GM12878 (cell line): ENCODE measurements at regions not wholly inside any gene's neighbourhood (a gene's known extent, or its start where the extent isn't known, plus 50 kb on each side); places are given as distances from the start of the nearest gene placed in this dataset.

Experiments used
- BCL3 ChIP-seq: IDR thresholded peaks from 2 replicates; pipeline ENCODE4 v1.6.1; 2011; ENCODE audit warnings: borderline replicate concordance, low read depth, mild to moderate bottlenecking, moderate library complexity, low read length; ENCODE audit not compliant: insufficient read depth, poor library complexity, severe bottlenecking
- CTCF ChIP-seq, 3 experiments: IDR thresholded peaks in 2 of 3; conservative IDR thresholded peaks in 1 of 3; 2 replicates each; pipeline ENCODE4 v1.5.1; 2011; ENCODE audit warnings: low read depth in 3 of 3, low read length in 3 of 3, mild to moderate bottlenecking in 3 of 3, control low read depth in 2 of 3, moderate library complexity in 2 of 3, inconsistent platforms in 1 of 3, mixed read lengths in 1 of 3; ENCODE audit not compliant: control insufficient read depth in 2 of 3, insufficient read depth in 1 of 3; ENCODE audit errors: extremely low read depth in 1 of 3
- E2F8 ChIP-seq: fragments of 450-650 bp; IDR thresholded peaks from 2 replicates; pipeline ENCODE4 v1.6.1; 2018; ENCODE audit warnings: mild to moderate bottlenecking, low read depth, moderate library complexity; ENCODE audit not compliant: partially characterized antibody
- EZH2 ChIP-seq: IDR thresholded peaks from 2 replicates; pipeline ENCODE4 v1.6.1; 2012; ENCODE audit warnings: low read depth, mild to moderate bottlenecking, control low read depth, inconsistent platforms, low read length, borderline replicate concordance; ENCODE audit not compliant: control insufficient read depth
- GABPA ChIP-seq: IDR thresholded peaks from 2 replicates; pipeline ENCODE4 v1.6.1; 2014; ENCODE audit warnings: antibody characterized with exemption, low read depth, mild to moderate bottlenecking, inconsistent platforms
- JUND ChIP-seq: IDR thresholded peaks from 2 replicates; pipeline ENCODE4 v1.6.1; 2012; ENCODE audit warnings: low read depth, mild to moderate bottlenecking, low read length, improper control_type of control experiment, moderate library complexity
- RAD21 ChIP-seq: IDR thresholded peaks from 2 replicates; pipeline ENCODE4 v1.6.1; 2011; ENCODE audit warnings: mild to moderate bottlenecking, low read depth, low read length, moderate library complexity; ENCODE audit not compliant: insufficient read depth
- SRF ChIP-seq, 2 experiments: IDR thresholded peaks; 2 replicates each; pipeline ENCODE4 v1.6.1; 2011; ENCODE audit warnings: low read depth in 2 of 2, low read length in 2 of 2, mild to moderate bottlenecking in 1 of 2, moderate library complexity in 1 of 2

GRCh38 chr3:152213938-152214337, 54.8 kb upstream of the MBNL1 start:
- no peak for TF ChIP-seq CTCF (IDR thresholded peaks at IDR 0.05 in 2 of 3, conservative IDR thresholded peaks at IDR 0.05 in 1 of 3; ENCODE audit: control insufficient read depth in 2 of 3, extremely low read depth in 1 of 3, insufficient read depth in 1 of 3, low read depth in 3 of 3, low read length in 3 of 3)
- no peak for TF ChIP-seq RAD21
- TF ChIP-seq EZH2: no peak
- no peak for TF ChIP-seq SRF (IDR thresholded peaks at IDR 0.05; ENCODE audit: low read depth in 2 of 2, low read length in 2 of 2)
- TF ChIP-seq JUND: no peak
- no peak for TF ChIP-seq E2F8
- no peak for TF ChIP-seq BCL3
- TF ChIP-seq GABPA: no peak
